Smooth muscle cell (in vitro differentiated cells): ENCODE measurements at regions not wholly inside any gene's neighbourhood (a gene's known extent, or its start where the extent isn't known, plus 50 kb on each side); places are given as distances from the start of the nearest gene placed in this dataset.
A peak's percentile ranks its signal among the peaks of the same experiment; 100 is the strongest.

Experiments
- DNase-seq: peaks from one replicate; lab custom pipeline; 2025; ENCODE audit not compliant: unreplicated experiment; lab: John Stamatoyannopoulos, UW
- H2AFZ ChIP-seq: fragments of 200-600 bp; sonication (generic); 2 replicates; pipeline ENCODE4 v1.6.0; 2016; ENCODE audit warnings: antibody characterized with exemption, low read depth, mild to moderate bottlenecking
- H3F3A ChIP-seq: fragments of 200-600 bp; sonication (generic); 2 replicates; pipeline ENCODE4 v1.6.0; 2017; ENCODE audit warnings: antibody characterized with exemption, low read depth
- H3K27ac ChIP-seq: fragments of 200-600 bp; sonication (generic); 2 replicates; pipeline ENCODE4 v1.5.1; 2016; ENCODE audit warnings: low read depth, mild to moderate bottlenecking
- H3K27me3 ChIP-seq: fragments of 200-600 bp; sonication (generic); 2 replicates; pipeline ENCODE4 v1.6.1; 2016; ENCODE audit warnings: low read depth, mild to moderate bottlenecking
- H3K36me3 ChIP-seq: fragments of 200-600 bp; sonication (generic); 2 replicates; pipeline ENCODE4 v1.5.1; 2016; ENCODE audit warnings: low read depth
- H3K4me1 ChIP-seq: fragments of 200-600 bp; sonication (generic); 2 replicates; pipeline ENCODE4 v1.5.1; 2016; ENCODE audit warnings: low read depth
- H3K4me2 ChIP-seq: fragments of 200-600 bp; sonication (generic); 2 replicates; pipeline ENCODE4 v1.6.0; 2016; ENCODE audit warnings: mild to moderate bottlenecking
- H3K4me3 ChIP-seq: fragments of 200-600 bp; sonication (generic); 2 replicates; pipeline ENCODE4 v1.5.1; 2016; ENCODE audit warnings: mild to moderate bottlenecking
- H3K79me2 ChIP-seq: fragments of 200-600 bp; sonication (generic); 2 replicates; pipeline ENCODE4 v1.6.0; 2016; ENCODE audit warnings: low read depth, mild to moderate bottlenecking
- H3K9ac ChIP-seq: fragments of 200-600 bp; sonication (generic); 2 replicates; pipeline ENCODE4 v1.6.0; 2016; ENCODE audit warnings: low read depth
- H3K9me3 ChIP-seq: fragments of 200-600 bp; sonication (generic); replicated peaks from 2 replicates; pipeline ENCODE4 v1.5.1; 2016; ENCODE audit warnings: low read depth
- H4K20me1 ChIP-seq: fragments of 200-600 bp; sonication (generic); 2 replicates; pipeline ENCODE4 v1.6.0; 2016; ENCODE audit warnings: low read depth
- CTCF ChIP-seq: fragments of 200-600 bp; sonication (generic); IDR thresholded peaks from 2 replicates; pipeline ENCODE4 v1.5.1; 2017; ENCODE audit warnings: borderline replicate concordance, mild to moderate bottlenecking, antibody characterized with exemption; ENCODE audit not compliant: insufficient read depth, poor library complexity, severe bottlenecking
- WGBS: methylation state at CpG from one replicate; pipeline ENCODE4 v1.1.7; 2016; ENCODE audit warnings: low lambda C conversion rate; 5-methylcytosine and 5-hydroxymethylcytosine counted together

GRCh38 chr4:127244515-127244914 is 388.2 kb upstream of the INTU start:
- no peaks in the 10 kb centered on the region for H3K9me3 ChIP-seq
- H3K27ac ChIP-seq = no peak overlapping the region
- no peak overlapping the region for H2AFZ ChIP-seq
- H4K20me1 ChIP-seq = no peaks in the 10 kb centered on the region
- H3K79me2 ChIP-seq = no peaks in the 10 kb centered on the region
- 76% methylated on average over 5 of the region's 5 CpGs for WGBS
- no peaks in the 10 kb centered on the region for H3K27me3 ChIP-seq
- H3K4me3 ChIP-seq = no peak overlapping the region
- DNase-seq = no peak
- no peaks in the 10 kb centered on the region for H3K36me3 ChIP-seq
- no peak overlapping the region for H3K9ac ChIP-seq
- peaks cover 4% of the 10 kb centered on the region for H3K4me1 ChIP-seq
- peaks cover 3% of the 10 kb centered on the region for H3F3A ChIP-seq
- H3K4me2 ChIP-seq = no peak overlapping the region
- TF ChIP-seq CTCF = no peak

- Histone ChIP-seq H3K9ac (no peak overlapping the region), H3K27me3 (no peaks in the 10 kb centered on the region), H3K27ac (no peak overlapping the region), H3K79me2 (no peaks in the 10 kb centered on the region), H2AFZ (no peak overlapping the region), H3K9me3 (no peaks in the 10 kb centered on the region), H3K4me1 (peaks cover 18% of the 10 kb centered on the region), H3K4me2 (no peak overlapping the region), H3F3A (peaks cover 11% of the 10 kb centered on the region), H3K36me3 (no peaks in the 10 kb centered on the region), H3K4me3 (no peak overlapping the region), H4K20me1 (no peaks in the 10 kb centered on the region)
- no peak for DNase-seq
- TF ChIP-seq CTCF = no peak
- 98% methylated on average over 6 of the region's 6 CpGs for WGBS
These were observed 385.5 kb upstream of the INTU start for GRCh38 chr4:127246963-127247952.

- peak overlapping the region; percentile 82 for H3K27ac ChIP-seq
- H3K4me2 ChIP-seq = peak overlapping the region; percentile 70
- peaks cover 11% of the 10 kb centered on the region for H3F3A ChIP-seq
- no peaks in the 10 kb centered on the region for H3K79me2 ChIP-seq
- TF ChIP-seq CTCF = no peak
- no peak for DNase-seq
- no peak overlapping the region for H3K9ac ChIP-seq
- H4K20me1 ChIP-seq = no peaks in the 10 kb centered on the region
- WGBS = 9% methylated on average over 3 of the region's 3 CpGs
- H2AFZ ChIP-seq = no peak overlapping the region
- H3K27me3 ChIP-seq = no peaks in the 10 kb centered on the region
- no peaks in the 10 kb centered on the region for H3K9me3 ChIP-seq
- H3K4me3 ChIP-seq = no peak overlapping the region
- no peaks in the 10 kb centered on the region for H3K36me3 ChIP-seq
- peaks cover 18% of the 10 kb centered on the region for H3K4me1 ChIP-seq
These were observed 383.5 kb upstream of the INTU start for GRCh38 chr4:127249066-127249766.
